ENCODE measurements at regions not wholly inside any gene's neighbourhood (a gene's known extent, or its start where the extent isn't known, plus 50 kb on each side); places are given as distances from the start of the nearest gene placed in this dataset.

DNA sequence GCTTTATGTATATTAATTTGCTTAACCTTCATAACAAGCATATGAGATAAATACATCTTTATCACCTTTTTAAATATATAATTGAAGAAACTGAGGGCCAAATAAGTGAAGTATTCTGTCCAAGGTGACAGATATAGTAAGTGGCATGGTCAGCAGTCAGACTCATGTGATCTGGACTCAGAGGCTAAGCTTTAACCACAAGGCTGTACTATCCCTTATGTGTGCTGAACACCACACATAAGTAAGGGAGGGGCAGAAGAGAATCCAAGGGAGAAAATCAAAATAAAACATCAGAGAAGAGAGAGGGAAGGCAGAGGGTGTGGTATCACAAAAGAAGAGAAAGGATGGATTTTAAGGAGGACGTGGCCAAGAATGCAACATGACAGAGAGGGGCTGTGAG, 348.4 kb downstream of the EFNB2 start (continued):
- TF ChIP-seq TCF12 (IDR thresholded peaks at IDR 0.05; ENCODE audit: low read depth, low read length): no peak
